ENCODE measurements at regions not wholly inside any gene's neighbourhood (a gene's known extent, or its start where the extent isn't known, plus 50 kb on each side); places are given as distances from the start of the nearest gene placed in this dataset.
"Not testable (repeated sequence)": the region's sequence is repeated elsewhere in the genome, so short reads cannot be mapped to it uniquely, and the experiment has no call there.

DNA sequence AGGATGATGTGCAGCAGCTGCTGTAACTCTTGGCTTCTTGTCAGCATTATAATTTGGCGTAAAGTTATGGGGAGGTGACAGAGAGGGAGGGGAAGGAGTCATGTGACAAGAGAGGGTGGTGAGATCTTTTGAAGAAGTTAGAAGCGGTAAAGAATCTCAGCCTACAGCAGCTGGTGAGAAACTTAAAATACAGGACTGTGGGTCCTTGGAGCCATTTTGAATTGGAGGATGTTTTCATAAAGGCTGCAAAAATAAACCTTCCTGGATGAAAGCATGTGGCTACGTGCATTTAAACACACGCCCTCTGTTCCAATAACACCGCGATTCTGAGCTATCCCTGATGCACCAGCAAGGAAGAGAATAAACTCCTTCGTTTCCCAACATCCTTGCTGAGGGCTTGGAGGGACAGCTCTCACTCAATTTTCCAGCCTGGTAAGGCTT is 133.7 kb downstream of the TMEM30B start:
- DNase-seq (ENCODE audit: low read depth), result no peak
- TF ChIP-seq, protein P1, sequence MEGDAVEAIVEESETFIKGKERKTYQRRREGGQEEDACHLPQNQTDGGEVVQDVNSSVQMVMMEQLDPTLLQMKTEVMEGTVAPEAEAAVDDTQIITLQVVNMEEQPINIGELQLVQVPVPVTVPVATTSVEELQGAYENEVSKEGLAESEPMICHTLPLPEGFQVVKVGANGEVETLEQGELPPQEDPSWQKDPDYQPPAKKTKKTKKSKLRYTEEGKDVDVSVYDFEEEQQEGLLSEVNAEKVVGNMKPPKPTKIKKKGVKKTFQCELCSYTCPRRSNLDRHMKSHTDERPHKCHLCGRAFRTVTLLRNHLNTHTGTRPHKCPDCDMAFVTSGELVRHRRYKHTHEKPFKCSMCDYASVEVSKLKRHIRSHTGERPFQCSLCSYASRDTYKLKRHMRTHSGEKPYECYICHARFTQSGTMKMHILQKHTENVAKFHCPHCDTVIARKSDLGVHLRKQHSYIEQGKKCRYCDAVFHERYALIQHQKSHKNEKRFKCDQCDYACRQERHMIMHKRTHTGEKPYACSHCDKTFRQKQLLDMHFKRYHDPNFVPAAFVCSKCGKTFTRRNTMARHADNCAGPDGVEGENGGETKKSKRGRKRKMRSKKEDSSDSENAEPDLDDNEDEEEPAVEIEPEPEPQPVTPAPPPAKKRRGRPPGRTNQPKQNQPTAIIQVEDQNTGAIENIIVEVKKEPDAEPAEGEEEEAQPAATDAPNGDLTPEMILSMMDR (conservative IDR thresholded peaks at IDR 0.05; ENCODE audit: low read depth, low read length), result no peak
- H3K4me3 ChIP-seq (ENCODE audit: low read depth, low read length), result no peak overlapping the region

DNA sequence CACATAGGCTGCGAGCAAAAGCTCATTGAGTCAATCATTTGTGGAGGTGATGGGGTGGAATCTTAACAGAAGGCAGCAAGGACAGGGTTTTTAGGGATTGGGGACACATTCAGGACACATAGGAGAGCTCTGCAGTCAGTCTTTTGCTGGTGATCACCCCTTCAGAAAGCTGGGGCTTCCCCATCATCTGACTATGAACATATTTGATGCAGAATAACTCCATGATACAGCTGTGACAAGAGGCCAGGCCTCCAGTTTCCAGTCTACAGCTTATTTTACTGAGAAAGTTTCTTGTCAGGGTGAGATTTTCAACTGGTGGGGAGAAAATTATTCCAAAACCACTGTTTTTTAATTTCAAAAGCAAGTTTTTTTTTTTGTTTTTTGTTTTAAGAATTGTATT is 134.2 kb downstream of the TMEM30B start:
- DNase-seq (ENCODE audit: low read depth), result no peak
- TF ChIP-seq, protein P1 (conservative IDR thresholded peaks at IDR 0.05; ENCODE audit: low read depth, low read length), result no peak
- H3K4me3 ChIP-seq (ENCODE audit: low read depth, low read length), result no peak overlapping the region

DNA sequence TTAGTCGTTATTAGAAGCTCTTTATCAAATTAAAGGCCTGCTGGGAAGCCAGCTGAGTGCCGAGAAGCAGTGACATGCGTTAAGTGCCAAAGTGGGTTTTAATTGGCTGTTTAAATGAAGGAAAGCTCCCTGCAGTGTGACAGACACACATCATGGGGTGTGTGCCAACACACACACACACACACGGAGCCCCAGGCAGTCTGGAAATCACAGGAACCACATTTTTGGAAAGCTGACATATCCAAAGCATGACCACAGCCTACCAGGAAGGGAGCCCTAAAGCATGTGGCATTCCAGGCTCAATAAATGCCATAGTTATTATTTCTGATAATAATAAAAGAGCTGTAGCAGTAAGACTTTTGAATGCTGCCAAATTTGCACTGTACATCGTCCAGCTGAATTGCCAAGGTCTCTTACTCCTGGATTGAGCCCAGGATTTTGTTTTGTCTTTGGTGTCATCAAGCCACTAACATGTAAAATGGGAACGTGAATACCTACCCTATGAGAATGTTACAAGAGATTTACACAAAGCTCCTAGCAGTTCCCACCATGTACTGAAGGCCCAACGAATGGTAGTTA is 135.1 kb downstream of the TMEM30B start:
- TF ChIP-seq, protein P1 (conservative IDR thresholded peaks at IDR 0.05; ENCODE audit: low read depth, low read length), result no peak
- DNase-seq (ENCODE audit: low read depth), result no peak
- no peak overlapping the region for H3K4me3 ChIP-seq (ENCODE audit: low read depth, low read length)

DNA sequence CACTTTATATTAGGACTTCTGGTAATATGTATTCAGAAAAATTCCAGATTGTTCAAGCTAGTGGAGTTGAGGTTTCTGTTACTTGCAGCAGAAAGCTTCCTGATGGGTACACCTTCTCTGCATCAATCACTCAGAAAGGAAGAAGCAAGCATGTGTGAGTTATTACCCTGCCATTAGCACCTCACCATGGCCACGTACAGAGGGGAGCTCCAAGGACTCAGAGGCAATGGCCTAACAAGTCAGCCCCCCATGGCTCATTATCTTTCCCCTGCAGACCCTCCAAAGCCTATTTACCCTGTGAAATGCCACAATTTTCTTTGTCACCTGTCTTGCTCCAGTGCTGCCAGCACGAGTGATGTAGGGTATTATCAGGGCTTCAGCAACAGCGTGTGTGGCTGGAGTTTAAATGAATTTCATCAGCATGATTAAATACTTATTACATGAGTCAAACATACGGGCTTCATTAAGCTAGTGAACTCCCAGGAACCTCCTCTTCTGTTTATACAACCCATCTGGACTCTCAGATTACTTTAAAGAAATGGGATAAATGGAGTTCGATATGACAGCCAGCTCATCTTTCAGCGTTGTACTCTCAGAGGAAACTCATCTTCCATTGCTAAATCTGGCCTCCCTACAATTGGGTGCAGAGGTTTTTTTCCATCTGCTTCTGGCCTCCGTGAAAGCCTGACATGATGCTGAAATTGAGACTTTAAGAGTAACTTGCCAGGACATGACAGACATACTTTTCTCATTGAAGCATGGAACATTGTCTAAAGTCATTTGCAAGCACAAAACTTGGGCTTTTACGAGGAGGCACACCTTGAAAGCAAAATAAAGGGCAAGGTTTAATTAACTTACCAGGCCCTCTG is 135.9 kb downstream of the TMEM30B start:
- TF ChIP-seq, protein P1 (conservative IDR thresholded peaks at IDR 0.05; ENCODE audit: low read depth, low read length), result no peak
- no peak overlapping the region for H3K4me3 ChIP-seq (ENCODE audit: low read depth, low read length)
- DNase-seq (ENCODE audit: low read depth), result no peak

DNA sequence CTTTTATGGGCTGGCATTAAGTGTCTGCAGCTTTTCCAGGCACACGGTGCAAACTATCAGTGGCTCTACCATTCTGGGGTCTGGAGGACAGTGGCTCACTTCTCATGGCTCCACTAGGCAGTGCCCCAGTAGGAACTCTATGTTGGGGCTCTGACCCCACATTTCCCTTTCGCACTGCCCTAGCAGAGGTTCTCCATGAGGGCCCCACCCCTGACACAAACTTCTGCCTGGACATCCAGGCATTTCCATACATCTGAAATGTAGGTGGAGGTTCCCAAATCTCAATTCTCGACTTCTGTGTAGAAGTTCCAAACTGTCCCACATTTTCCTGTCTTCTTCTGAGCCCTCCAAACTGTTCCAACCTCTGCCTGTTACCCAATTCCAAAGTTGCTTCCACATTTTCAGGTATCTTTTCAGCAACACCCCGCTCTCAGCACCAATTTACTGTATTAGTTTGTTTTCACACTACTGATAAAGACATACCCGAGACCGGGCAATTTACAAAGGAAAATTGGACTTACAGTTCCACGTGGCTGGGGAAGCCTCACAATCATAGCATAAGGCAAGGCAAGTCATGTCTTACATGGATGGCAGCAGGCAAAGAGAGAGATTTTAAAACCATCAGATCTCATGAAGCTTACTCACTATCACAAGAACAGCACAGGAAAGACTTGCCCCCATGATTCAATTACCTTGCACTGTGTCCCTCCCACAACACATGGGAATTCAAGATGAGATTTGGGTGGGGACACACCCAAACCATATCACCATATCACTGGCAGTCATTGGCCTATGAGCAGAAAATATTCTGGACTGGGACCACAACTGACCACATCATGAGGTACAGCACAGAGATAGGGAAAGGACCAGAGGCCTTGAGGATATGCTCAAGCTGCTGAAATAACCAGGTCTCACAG is 136.8 kb downstream of the TMEM30B start:
- not testable (repeated sequence) for H3K4me3 ChIP-seq (ENCODE audit: low read depth, low read length); DNase-seq (ENCODE audit: low read depth)

DNA sequence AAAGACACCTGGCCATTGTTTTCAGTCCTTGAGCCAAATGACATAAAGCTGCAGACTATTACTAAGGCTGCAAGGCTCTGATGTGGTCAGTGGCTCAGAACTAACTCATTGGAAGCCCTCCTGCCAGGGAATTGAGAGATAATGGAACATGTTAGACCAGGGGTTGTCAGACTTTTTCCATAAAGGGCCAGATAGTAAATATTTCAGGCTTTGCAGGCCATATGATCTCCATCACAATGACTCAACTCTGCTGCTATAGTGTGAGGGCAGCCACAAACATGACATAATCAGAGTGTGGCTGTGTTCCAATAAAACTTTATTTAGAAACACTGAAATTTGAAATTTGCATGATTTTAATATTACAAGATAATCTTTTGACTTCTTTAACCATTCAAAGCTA is 140.3 kb downstream of the TMEM30B start:
- TF ChIP-seq, protein P1 (conservative IDR thresholded peaks at IDR 0.05; ENCODE audit: low read depth, low read length), result no peak
- H3K4me3 ChIP-seq (ENCODE audit: low read depth, low read length), result no peak overlapping the region
- DNase-seq (ENCODE audit: low read depth), result no peak

DNA sequence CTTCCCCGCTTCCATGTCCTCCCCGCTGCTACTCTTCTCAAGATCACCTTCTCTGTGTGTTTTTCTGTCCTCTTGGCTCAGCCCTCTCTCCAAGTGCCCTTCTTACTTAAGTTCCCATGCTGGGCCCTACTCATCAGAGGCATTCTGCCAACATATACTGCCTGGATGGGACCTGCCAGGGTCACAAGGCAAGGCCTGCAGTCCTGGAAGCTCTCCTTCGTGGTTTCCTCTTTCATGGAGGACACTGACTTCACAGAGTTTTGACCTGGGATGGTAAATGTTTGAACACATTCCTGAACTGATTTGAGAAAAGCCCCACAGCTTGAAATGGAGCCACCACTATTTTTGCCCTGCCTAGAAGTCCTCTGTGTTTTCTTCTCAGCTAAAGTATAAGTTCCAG is 140.9 kb downstream of the TMEM30B start:
- no peak for DNase-seq (ENCODE audit: low read depth)
- H3K4me3 ChIP-seq (ENCODE audit: low read depth, low read length), result no peak overlapping the region

More for the DNA sequence above, 140.9 kb downstream of the TMEM30B start:
- TF ChIP-seq, protein P1 (conservative IDR thresholded peaks at IDR 0.05; ENCODE audit: low read depth, low read length), result no peak
